Astrocyte (in vitro differentiated cells and primary cell): ENCODE measurements at regions not wholly inside any gene's neighbourhood (a gene's known extent, or its start where the extent isn't known, plus 50 kb on each side); places are given as distances from the start of the nearest gene placed in this dataset.

Source experiments
- DNase-seq: peaks from one replicate; pipeline ENCODE4 v3.0.0-alpha.2; 2010; ENCODE audit warnings: low read depth
- FAIRE-seq: peaks from 2 replicates; lab custom pipeline; 2011; peaks lifted over from hg19 to GRCh38; lab: Jason Lieb, UNC
- H2AFZ ChIP-seq: 2 replicates; pipeline ENCODE4 v1.6.0; 2012; ENCODE audit warnings: low read depth, low read length, inconsistent platforms
- H3K27ac ChIP-seq: 2 replicates; pipeline ENCODE4 v1.5.1; 2011; ENCODE audit warnings: low read depth, low read length, inconsistent platforms
- H3K27me3 ChIP-seq: 2 replicates; pipeline ENCODE4 v1.6.0; 2011; ENCODE audit warnings: low read length, inconsistent platforms; ENCODE audit not compliant: insufficient read depth
- H3K36me3 ChIP-seq: 2 replicates; pipeline ENCODE4 v1.5.1; 2011; ENCODE audit warnings: low read length, inconsistent platforms; ENCODE audit not compliant: insufficient read depth
- H3K4me1 ChIP-seq: 2 replicates; pipeline ENCODE4 v1.5.1; 2011; ENCODE audit warnings: low read length, inconsistent platforms; ENCODE audit not compliant: insufficient read depth
- H3K4me2 ChIP-seq: 2 replicates; pipeline ENCODE4 v1.6.0; 2012; ENCODE audit warnings: low read length, inconsistent platforms
- H3K4me3 ChIP-seq: 2 replicates; pipeline ENCODE4 v1.5.1; 2011; ENCODE audit warnings: low read depth, mild to moderate bottlenecking, low read length, inconsistent platforms; ENCODE audit not compliant: insufficient read depth
- H3K79me2 ChIP-seq: 2 replicates; pipeline ENCODE4 v1.6.0; 2012; ENCODE audit warnings: mild to moderate bottlenecking, low read length, inconsistent platforms; ENCODE audit not compliant: insufficient read depth
- H3K9ac ChIP-seq: 2 replicates; pipeline ENCODE4 v1.6.0; 2012; ENCODE audit warnings: mild to moderate bottlenecking, low read length, inconsistent platforms
- H3K9me3 ChIP-seq: 2 replicates; pipeline ENCODE4 v1.5.1; 2012; ENCODE audit warnings: low read depth, mild to moderate bottlenecking, low read length, inconsistent platforms; ENCODE audit not compliant: insufficient read depth
- H4K20me1 ChIP-seq: 2 replicates; pipeline ENCODE4 v1.6.0; 2012; ENCODE audit warnings: low read length, inconsistent platforms; ENCODE audit not compliant: insufficient read depth
- H3K27ac Mint-ChIP-seq: one replicate; pipeline ENCODE4 v1.8.0; 2021; ENCODE audit warnings: mild to moderate bottlenecking, mixed read lengths; ENCODE audit not compliant: unreplicated experiment
- H3K27me3 Mint-ChIP-seq: one replicate; pipeline ENCODE4 v1.8.0; 2021; ENCODE audit warnings: low read depth, mixed read lengths; ENCODE audit not compliant: unreplicated experiment
- H3K36me3 Mint-ChIP-seq: one replicate; pipeline ENCODE4 v1.8.0; 2021; ENCODE audit warnings: low read depth, mixed read lengths; ENCODE audit not compliant: unreplicated experiment
- H3K4me1 Mint-ChIP-seq: one replicate; pipeline ENCODE4 v1.8.0; 2021; ENCODE audit warnings: low read depth, mixed read lengths; ENCODE audit not compliant: unreplicated experiment
- H3K4me3 Mint-ChIP-seq: one replicate; pipeline ENCODE4 v1.8.0; 2021; ENCODE audit warnings: mild to moderate bottlenecking, moderate library complexity, mixed read lengths; ENCODE audit not compliant: unreplicated experiment
- H3K9me3 Mint-ChIP-seq: one replicate; pipeline ENCODE4 v1.8.0; 2021; ENCODE audit warnings: mild to moderate bottlenecking, mixed read lengths; ENCODE audit not compliant: unreplicated experiment
- CTCF ChIP-seq: IDR thresholded peaks from 2 replicates; pipeline ENCODE4 v1.5.1; 2011; ENCODE audit warnings: low read depth, mild to moderate bottlenecking, inconsistent platforms, low read length, moderate library complexity; ENCODE audit not compliant: insufficient read depth
- EZH2 ChIP-seq: IDR thresholded peaks from 2 replicates; pipeline ENCODE4 v1.6.1; 2012; ENCODE audit warnings: mild to moderate bottlenecking, low read length, inconsistent platforms; ENCODE audit not compliant: insufficient read depth

GRCh38 chr14:54338696-54339317 is 58.0 kb upstream of the CDKN3 start:
- no peak overlapping the region for H3K27ac ChIP-seq
- peaks cover 3% of the 10 kb centered on the region for H3K27me3 Mint-ChIP-seq
- no peak overlapping the region for H3K27ac Mint-ChIP-seq
- H3K9me3 ChIP-seq: no peaks in the 10 kb centered on the region
- no peak overlapping the region for H3K4me3 ChIP-seq
- no peak overlapping the region for H2AFZ ChIP-seq
- peaks cover 7% of the 10 kb centered on the region for H3K27me3 ChIP-seq
- peak; percentile 73 for FAIRE-seq
- no peak overlapping the region for H3K4me2 ChIP-seq
- no peak overlapping the region for H3K9ac ChIP-seq
- DNase-seq: peak; percentile 56
- H4K20me1 ChIP-seq: no peaks in the 10 kb centered on the region
- peaks cover 10% of the 10 kb centered on the region for H3K4me1 ChIP-seq
- no peak for TF ChIP-seq EZH2
- peak; percentile 60 for TF ChIP-seq CTCF
- H3K36me3 ChIP-seq: no peaks in the 10 kb centered on the region
- no peaks in the 10 kb centered on the region for H3K9me3 Mint-ChIP-seq
- H3K79me2 ChIP-seq: no peaks in the 10 kb centered on the region
- H3K4me1 Mint-ChIP-seq: peaks cover 11% of the 10 kb centered on the region
- H3K4me3 Mint-ChIP-seq: no peak overlapping the region
- no peaks in the 10 kb centered on the region for H3K36me3 Mint-ChIP-seq

- no peak overlapping the region for H3K4me2 ChIP-seq
- Mint-ChIP-seq H3K9me3 (no peaks in the 10 kb centered on the region), H3K27ac (no peak overlapping the region), H3K27me3 (peaks cover 3% of the 10 kb centered on the region), H3K36me3 (no peaks in the 10 kb centered on the region), H3K4me1 (peaks cover 12% of the 10 kb centered on the region), H3K4me3 (no peak overlapping the region)
- H3K36me3 ChIP-seq: no peaks in the 10 kb centered on the region
- H2AFZ ChIP-seq: no peak overlapping the region
- H3K9me3 ChIP-seq: no peaks in the 10 kb centered on the region
- H4K20me1 ChIP-seq: no peaks in the 10 kb centered on the region
- no peak for DNase-seq
- no peak for FAIRE-seq
- H3K9ac ChIP-seq: no peak overlapping the region
- TF ChIP-seq CTCF (no peak), EZH2 (no peak)
- H3K79me2 ChIP-seq: no peaks in the 10 kb centered on the region
- H3K27me3 ChIP-seq: peaks cover 7% of the 10 kb centered on the region
- no peak overlapping the region for H3K4me3 ChIP-seq
- peaks cover 16% of the 10 kb centered on the region for H3K4me1 ChIP-seq
- H3K27ac ChIP-seq: no peak overlapping the region
Observed at GRCh38 chr14:54339771-54340170, 57.0 kb upstream of the CDKN3 start.

GRCh38 chr14:54342806-54343205 is 54.0 kb upstream of the CDKN3 start:
- no peaks in the 10 kb centered on the region for H3K9me3 Mint-ChIP-seq
- no peaks in the 10 kb centered on the region for H3K36me3 Mint-ChIP-seq

More at GRCh38 chr14:54342806-54343205, 54.0 kb upstream of the CDKN3 start:
- no peak overlapping the region for H3K27ac Mint-ChIP-seq
- DNase-seq (peak; percentile 34), FAIRE-seq (no peak)
- H3K27ac ChIP-seq: no peak overlapping the region
- peak overlapping the region; percentile 43 for H3K4me2 ChIP-seq
- no peak overlapping the region for H3K9ac ChIP-seq
- no peak overlapping the region for H2AFZ ChIP-seq
- H3K9me3 ChIP-seq: no peaks in the 10 kb centered on the region
- TF ChIP-seq CTCF (no peak), EZH2 (no peak)
- no peaks in the 10 kb centered on the region for H3K79me2 ChIP-seq
- peaks cover 16% of the 10 kb centered on the region for H3K4me1 ChIP-seq
- no peak overlapping the region for H3K4me3 Mint-ChIP-seq
- H3K27me3 Mint-ChIP-seq: no peaks in the 10 kb centered on the region
- H3K27me3 ChIP-seq: peaks cover 2% of the 10 kb centered on the region
- H3K4me3 ChIP-seq: no peak overlapping the region
- no peaks in the 10 kb centered on the region for H4K20me1 ChIP-seq
- no peaks in the 10 kb centered on the region for H3K36me3 ChIP-seq
- peaks cover 12% of the 10 kb centered on the region for H3K4me1 Mint-ChIP-seq
